K562 (cell line): ENCODE measurements at regions not wholly inside any gene's neighbourhood (a gene's known extent, or its start where the extent isn't known, plus 50 kb on each side); places are given as distances from the start of the nearest gene placed in this dataset.

ENCODE experiments used
- CTCF ChIP-seq, 3 experiments: IDR thresholded peaks in 2 of 3; conservative IDR thresholded peaks in 1 of 3; 2 replicates each; pipeline ENCODE4 v1.5.1; 2011 to 2012; ENCODE audit warnings: low read length in 3 of 3, mild to moderate bottlenecking in 3 of 3, control low read depth in 2 of 3, improper control_type of control experiment in 1 of 3, inconsistent platforms in 1 of 3, low read depth in 1 of 3, mixed read lengths in 1 of 3, moderate library complexity in 1 of 3; ENCODE audit not compliant: insufficient read depth in 2 of 3
- EWSR1 ChIP-seq: fragments of 450-650 bp; IDR thresholded peaks from 2 replicates; pipeline ENCODE4 v1.6.1; 2018; ENCODE audit warnings: borderline replicate concordance, mild to moderate bottlenecking, low read depth, moderate library complexity; ENCODE audit not compliant: partially characterized antibody
- KAT2B ChIP-seq: IDR thresholded peaks from one replicate; pipeline ENCODE4 v1.6.1; 2012; ENCODE audit warnings: low read depth, mild to moderate bottlenecking, control low read depth, inconsistent platforms, low read length, moderate library complexity
- KAT8 ChIP-seq: fragments of 450-650 bp; IDR thresholded peaks from 2 replicates; pipeline ENCODE4 v1.6.1; 2016; ENCODE audit warnings: low read depth, mild to moderate bottlenecking
- MCM2 ChIP-seq: fragments of 450-650 bp; IDR thresholded peaks from 2 replicates; pipeline ENCODE4 v1.6.1; 2017; ENCODE audit warnings: low read depth, mild to moderate bottlenecking
- MYNN ChIP-seq, 2 experiments: sonication (generic); formaldehyde crosslinking in 1 of 2; IDR thresholded peaks; 2 replicates each; pipeline versions ENCODE4 v1.5.0 to v1.6.1; 2016 to 2020; ENCODE audit warnings: antibody characterized with exemption in 1 of 2, missing genetic modification reagents in 1 of 2
- NFIX ChIP-seq: fragments of 250-450 bp; sonication (Bioruptor Pico); IDR thresholded peaks from 2 replicates; pipeline ENCODE4 v1.4.0; 2020; ENCODE audit warnings: low read depth, mild to moderate bottlenecking, moderate library complexity
- NR2C2 ChIP-seq, 2 experiments: fragments of 200-800 bp in 1 of 2; sonication (Bioruptor generic) in 1 of 2; sonication (generic) in 1 of 2; formaldehyde crosslinking in 1 of 2; IDR thresholded peaks; 2 replicates each; pipeline versions ENCODE4 v1.6.1 to v1.8.0; 2016 to 2022; ENCODE audit warnings: mild to moderate bottlenecking in 1 of 2, missing compliant biosample characterization in 1 of 2, missing genetic modification characterization in 1 of 2, missing genetic modification reagents in 1 of 2
- PPARD ChIP-seq: fragments of 250-450 bp; sonication (Bioruptor Pico); IDR thresholded peaks from 2 replicates; pipeline ENCODE4 v1.8.0; 2022; ENCODE audit warnings: inconsistent platforms, mild to moderate bottlenecking, moderate library complexity
- RBM25 ChIP-seq: fragments of 200-400 bp; formaldehyde crosslinking; IDR thresholded peaks from 2 replicates; pipeline ENCODE4 v1.6.1; 2018; ENCODE audit warnings: low read length, low read depth, moderate library complexity; ENCODE audit not compliant: severe bottlenecking
- RFX5 ChIP-seq: IDR thresholded peaks from 2 replicates; pipeline ENCODE4 v1.6.1; 2011; ENCODE audit warnings: low read depth, mild to moderate bottlenecking, improper control_type of control experiment, low read length
- SIN3A ChIP-seq, 2 experiments: fragments of 150-350 bp in 1 of 2; IDR thresholded peaks; 2 replicates each; pipeline ENCODE4 v1.6.1; 2011 to 2016; ENCODE audit warnings: borderline replicate concordance in 2 of 2, low read depth in 2 of 2, low read length in 2 of 2, mild to moderate bottlenecking in 2 of 2, moderate library complexity in 2 of 2; ENCODE audit not compliant: control insufficient read depth in 1 of 2
- TCF3 ChIP-seq: sonication (generic); formaldehyde crosslinking; IDR thresholded peaks from 2 replicates; pipeline ENCODE4 v1.4.0; 2020; ENCODE audit warnings: mild to moderate bottlenecking, missing genetic modification reagents
- TEAD1 ChIP-seq, 2 experiments: fragments of 450-650 bp in 1 of 2; sonication (generic) in 1 of 2; formaldehyde crosslinking; IDR thresholded peaks; 2 replicates each; pipeline versions ENCODE4 v1.4.0 to v1.8.0; 2020 to 2022; ENCODE audit warnings: mild to moderate bottlenecking in 2 of 2, missing genetic modification reagents in 1 of 2
- ZC3H11A ChIP-seq: IDR thresholded peaks from 2 replicates; pipeline ENCODE4 v1.6.1; 2012; ENCODE audit warnings: low read depth, low read length, improper control_type of control experiment
- ZFPM2 ChIP-seq: fragments of 250-450 bp; sonication (Bioruptor Pico); IDR thresholded peaks from 2 replicates; pipeline ENCODE4 v1.5.1; 2022; ENCODE audit warnings: mild to moderate bottlenecking
- ZNF165 ChIP-seq: fragments of 250-450 bp; sonication (Bioruptor Pico); IDR thresholded peaks from 2 replicates; pipeline ENCODE4 v1.4.0; 2020; ENCODE audit warnings: borderline replicate concordance
- ZNF274 ChIP-seq: IDR thresholded peaks from 2 replicates; pipeline ENCODE4 v1.6.1; 2011; ENCODE audit warnings: low read depth, mild to moderate bottlenecking, low read length, moderate library complexity, borderline replicate concordance
- ZNF280B ChIP-seq: fragments of 250-450 bp; sonication (Bioruptor Pico); IDR thresholded peaks from 2 replicates; pipeline ENCODE4 v1.5.1; 2021; ENCODE audit warnings: mild to moderate bottlenecking
- ZNF436 ChIP-seq: fragments of 250-450, 450-650 bp; sonication (Bioruptor Pico); formaldehyde crosslinking; IDR thresholded peaks from 2 replicates; pipeline ENCODE4 v1.7.0; 2020; ENCODE audit warnings: mild to moderate bottlenecking
- ZNF655 ChIP-seq: fragments of 250-450 bp; sonication (Bioruptor Pico); IDR thresholded peaks from 2 replicates; pipeline ENCODE4 v1.5.0; 2021
- ZNF695 ChIP-seq: fragments of 450-650 bp; formaldehyde crosslinking; IDR thresholded peaks from 2 replicates; pipeline ENCODE4 v1.4.0; 2020; ENCODE audit warnings: mild to moderate bottlenecking, moderate library complexity
- ZNF76 ChIP-seq: fragments of 250-450 bp; sonication (Bioruptor Pico); IDR thresholded peaks from 2 replicates; pipeline ENCODE4 v1.4.0; 2020; ENCODE audit warnings: mild to moderate bottlenecking, moderate library complexity, borderline replicate concordance

DNA sequence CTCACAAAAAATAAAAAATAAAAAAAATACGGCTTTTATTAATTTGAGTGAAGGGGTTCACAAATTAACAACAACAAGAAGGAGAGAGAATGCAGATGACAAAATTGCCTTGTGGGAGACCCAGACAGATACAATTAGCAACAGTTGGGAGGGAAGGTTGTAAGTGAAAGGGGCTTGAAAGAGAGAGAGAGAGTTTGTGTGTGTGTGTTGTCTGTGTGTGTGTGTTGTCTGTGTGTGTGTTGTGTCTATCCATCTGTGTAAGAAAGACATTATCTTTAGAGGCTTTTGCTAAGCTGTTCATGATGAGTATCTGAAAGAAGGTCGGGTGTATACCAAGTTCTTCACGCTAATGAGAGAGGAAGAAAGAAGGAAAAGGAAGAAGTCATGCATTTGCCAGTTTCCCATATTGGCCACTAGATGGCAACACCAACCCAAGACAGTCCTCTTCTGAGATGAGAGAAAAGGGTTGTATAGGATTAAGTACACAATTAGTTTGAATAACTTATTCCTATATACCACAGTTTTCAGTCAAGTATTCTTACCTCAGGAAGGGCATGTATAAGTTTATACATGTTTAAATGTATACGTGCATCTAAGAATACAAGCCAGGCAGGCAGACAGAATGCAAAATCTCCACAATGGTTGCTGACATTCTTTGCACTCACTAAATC, 63.7 kb upstream of the CD2AP start (continued):
- TF ChIP-seq ZNF436 (CRISPR knock-in tag) (no peak), NR2C2 (CRISPR knock-in tag; IDR thresholded peaks at IDR 0.05) (no peak), NR2C2 (tag; IDR thresholded peaks at IDR 0.05) (no peak), ZNF165 (CRISPR knock-in tag) (no peak), KAT8 (no peak), ZC3H11A (no peak), PPARD (no peak), EWSR1 (no peak), TCF3 (CRISPR knock-in tag) (0 out of 2 replicates have a peak, but pooled peaks have one; percentile 18), NFIX (CRISPR knock-in tag) (no peak), ZFPM2 (no peak), MCM2 (no peak), ZNF655 (CRISPR knock-in tag) (no peak), RBM25 (no peak), ZNF695 (CRISPR knock-in tag) (no peak), ZNF274 (no peak), MYNN (IDR thresholded peaks at IDR 0.05) (no peak), MYNN (CRISPR knock-in tag; IDR thresholded peaks at IDR 0.05) (no peak), SIN3A (IDR thresholded peaks at IDR 0.05; ENCODE audit: borderline replicate concordance in 2 of 2, control insufficient read depth in 1 of 2, low read depth in 2 of 2, low read length in 2 of 2) (no peak), ZNF76 (CRISPR knock-in tag) (no peak), RFX5 (no peak), KAT2B (no peak), TEAD1 (CRISPR knock-in tag; IDR thresholded peaks at IDR 0.05) (no peak), ZNF280B (no peak), CTCF (IDR thresholded peaks at IDR 0.05 in 2 of 3, conservative IDR thresholded peaks at IDR 0.05 in 1 of 3; ENCODE audit: insufficient read depth in 2 of 3, low read depth in 1 of 3, low read length in 3 of 3) (peak; percentile 77 to 97 (median 92))
